Inflammatory macrophage treated with lipopolysaccharide for 4 hours (primary cell): ENCODE measurements at regions not wholly inside any gene's neighbourhood (a gene's known extent, or its start where the extent isn't known, plus 50 kb on each side); places are given as distances from the start of the nearest gene placed in this dataset.

Experiments
- DNase-seq: peaks from one replicate; pipeline ENCODE4 v3.0.0-alpha.2; 2020

DNA sequence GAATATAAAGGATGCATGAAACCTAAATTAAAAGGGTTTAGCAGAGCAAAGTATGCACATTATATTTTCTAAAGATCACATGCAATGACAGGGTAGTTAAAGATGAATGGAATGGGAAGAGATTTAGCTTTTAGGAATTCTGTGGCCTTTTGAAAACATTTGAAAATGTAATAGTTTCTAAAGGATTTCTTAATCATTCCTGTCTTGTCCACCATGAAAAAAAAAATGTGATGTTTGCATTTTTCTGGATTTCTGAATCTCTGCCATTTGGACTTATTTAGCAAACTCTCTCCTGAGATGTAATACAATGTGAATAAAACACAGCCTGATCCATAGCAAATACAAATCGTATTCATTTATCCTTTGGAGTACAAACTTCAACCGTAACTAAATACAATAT is 126.6 kb upstream of the RAB11FIP2 start:
- DNase-seq = no peak

DNA sequence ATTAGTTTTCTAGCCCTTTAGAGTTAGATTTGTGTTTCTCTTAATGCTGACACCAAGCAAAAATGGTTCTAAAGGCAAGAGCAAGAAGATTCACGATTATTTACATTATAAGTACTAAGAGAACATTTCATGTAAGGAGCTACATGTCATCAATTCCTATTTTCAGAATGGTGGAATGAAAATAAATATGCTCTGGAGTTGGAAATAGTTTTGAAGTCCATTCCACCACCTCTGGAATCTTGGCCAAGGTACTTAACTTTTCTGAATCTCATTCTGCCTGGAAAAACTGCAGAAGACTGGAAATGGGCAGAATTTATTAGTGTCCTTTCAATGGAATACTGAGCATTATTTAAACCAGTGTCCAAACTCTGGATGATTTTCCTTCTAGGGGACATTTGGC is 125.1 kb upstream of the RAB11FIP2 start:
- DNase-seq = no peak

DNA sequence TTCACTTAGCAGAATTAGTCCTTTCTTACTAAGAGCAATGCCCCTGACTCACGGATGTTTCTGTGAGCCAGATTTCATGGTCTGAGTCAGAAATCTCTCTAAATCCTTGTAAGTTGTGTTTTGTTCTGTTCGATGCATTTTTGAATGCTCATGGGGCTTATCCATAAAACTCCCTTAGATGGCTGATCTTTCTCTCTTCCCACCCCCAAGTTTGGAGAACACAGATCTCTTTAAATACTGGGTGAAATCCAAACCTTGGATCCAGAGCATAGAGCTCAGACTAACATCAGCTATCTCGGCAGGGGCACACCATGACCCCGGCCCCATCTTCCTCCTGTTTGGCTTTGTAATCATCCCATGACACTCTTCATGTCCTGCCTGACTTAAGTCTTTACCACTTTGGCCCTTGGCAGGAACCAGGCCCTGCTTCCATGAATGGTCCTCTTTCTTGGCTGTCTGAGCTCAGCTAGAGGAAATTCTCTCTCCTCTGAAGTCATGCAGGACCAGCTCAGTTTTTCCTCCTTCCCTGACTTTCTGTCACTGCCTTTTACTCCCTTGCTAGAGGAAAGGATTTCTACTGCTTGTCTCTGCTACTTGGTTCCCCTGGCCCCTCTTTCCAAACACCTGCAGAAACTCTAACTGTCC is 120.4 kb upstream of the RAB11FIP2 start:
- DNase-seq = no peak

DNA sequence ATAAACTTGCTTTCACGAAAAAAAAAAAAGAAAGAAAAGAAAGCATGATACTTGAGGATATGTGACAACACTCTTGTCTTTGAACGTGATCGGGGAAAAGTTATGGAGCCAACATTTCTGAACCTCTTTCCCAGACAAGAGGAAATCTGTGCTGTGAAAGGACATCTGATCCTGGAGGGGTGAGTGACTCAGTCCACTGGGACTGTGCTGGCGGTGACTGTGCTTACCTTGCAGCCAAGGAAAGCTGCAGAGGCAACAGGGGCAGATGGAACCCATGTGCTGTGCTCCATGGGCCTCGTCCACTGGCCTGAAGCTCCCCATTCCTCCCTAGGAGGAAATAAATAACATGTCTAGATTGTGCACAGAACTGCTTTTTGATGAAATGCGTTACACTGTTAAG is 116.5 kb upstream of the RAB11FIP2 start:
- DNase-seq = no peak

DNA sequence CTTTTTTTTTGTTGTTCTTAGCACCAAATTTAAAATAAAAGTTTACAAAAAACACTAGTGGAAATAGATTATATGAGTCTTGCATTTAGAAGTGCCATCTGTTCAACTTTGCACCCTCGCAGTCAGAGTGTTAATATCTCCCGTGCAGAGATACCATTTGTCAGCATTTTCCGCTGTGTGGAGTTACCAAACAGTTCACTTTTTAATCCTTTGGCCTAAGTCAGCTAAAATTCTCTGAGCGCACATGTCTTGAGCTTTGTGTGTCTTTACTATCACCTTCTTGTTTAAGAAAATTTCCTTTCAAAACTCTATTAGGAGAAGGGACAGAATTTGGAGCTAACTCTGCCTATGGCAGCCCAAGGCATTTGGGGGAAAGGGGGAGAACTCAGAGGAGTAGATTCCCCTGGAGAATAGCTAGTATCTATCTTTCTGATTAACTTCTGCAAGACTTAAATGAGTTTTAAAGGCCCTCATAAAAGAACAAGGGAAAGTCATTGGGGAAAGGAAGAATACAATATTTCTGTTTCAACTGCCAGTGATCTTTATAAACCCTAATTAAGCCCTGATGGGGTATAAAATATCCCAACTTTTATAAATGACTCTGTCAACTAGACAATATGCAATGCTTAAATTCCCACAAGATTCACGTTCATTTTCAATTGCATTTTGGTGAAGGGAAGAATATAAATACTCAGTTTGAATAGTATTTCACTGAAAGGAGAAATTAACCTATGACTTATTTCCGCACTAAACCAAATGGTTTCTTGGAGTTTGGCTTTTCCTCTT is 114.9 kb upstream of the RAB11FIP2 start:
- DNase-seq = no peak

DNA sequence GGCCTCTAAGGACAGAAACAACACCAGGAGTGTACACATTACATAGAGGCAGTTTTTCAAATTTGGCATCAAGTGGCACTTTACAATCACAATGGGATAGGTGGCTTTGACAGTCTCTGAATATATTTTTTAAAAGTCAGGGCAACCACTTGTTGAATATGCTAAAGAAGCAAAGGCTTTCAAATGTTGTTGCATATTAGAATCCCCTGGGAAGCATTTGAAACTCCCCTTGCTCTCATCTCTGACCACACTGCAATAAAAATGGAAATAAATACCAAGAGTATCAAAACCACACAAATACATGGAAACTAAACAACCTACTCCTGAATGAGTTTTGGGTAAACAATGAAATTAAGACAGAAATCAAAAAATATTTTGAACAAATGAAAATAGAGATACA is 106.5 kb upstream of the RAB11FIP2 start:
- no peak for DNase-seq

DNA sequence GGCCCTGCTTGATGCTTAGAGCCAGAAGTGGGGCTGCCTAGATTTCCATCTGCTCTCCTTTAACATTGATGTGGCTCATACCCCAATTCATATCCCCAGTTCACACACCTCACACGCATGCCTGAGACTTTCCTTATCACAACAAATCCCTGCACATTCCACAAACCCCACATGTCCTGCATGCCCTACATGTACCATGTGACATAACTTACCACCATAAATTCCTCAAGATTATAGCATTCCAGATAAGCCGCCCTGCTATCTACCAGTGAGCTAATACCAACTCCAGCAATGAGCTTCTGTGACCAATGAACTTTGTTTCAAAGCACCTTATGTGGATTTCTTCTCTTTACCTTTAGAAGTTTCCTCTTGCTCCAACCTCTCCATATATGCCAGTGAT is 104.7 kb upstream of the RAB11FIP2 start:
- DNase-seq = no peak

DNA sequence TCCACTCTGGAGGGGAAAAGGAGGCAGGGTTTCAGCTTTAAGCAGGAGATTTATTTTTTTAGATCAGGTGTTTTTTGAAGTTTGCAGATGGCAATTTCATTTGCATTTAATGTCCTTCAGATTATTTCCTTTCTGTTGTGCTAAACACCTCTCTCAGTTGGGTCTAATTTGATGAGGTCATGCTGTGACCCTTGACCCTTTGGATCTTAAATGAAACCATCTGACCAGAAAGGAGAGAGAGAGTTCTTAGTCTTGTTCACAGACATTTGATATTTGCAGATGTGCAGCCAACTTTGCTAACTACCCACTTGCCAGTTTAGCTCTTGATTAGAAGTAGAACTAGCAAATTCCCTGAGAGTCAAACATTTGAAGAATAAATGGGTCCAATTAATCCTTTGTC is 101.5 kb upstream of the RAB11FIP2 start:
- no peak for DNase-seq

DNA sequence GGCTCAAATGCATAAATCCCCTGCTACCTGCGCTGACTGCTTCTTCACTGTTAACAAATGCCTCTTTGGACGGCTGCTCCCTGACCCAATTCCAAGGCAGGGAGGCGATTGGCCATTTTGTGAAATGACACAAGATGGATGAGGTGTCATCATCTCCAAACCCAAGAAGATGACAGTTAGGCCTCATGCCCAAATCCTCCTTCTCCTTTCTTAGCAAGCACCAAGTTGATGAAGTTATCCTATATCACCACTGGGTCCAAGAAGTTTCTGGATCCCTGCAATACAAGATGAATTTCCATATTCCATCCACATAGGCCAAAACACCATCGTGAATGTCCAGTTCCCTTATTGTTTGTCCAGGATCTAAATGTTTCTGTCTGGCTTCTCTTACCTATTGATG is 98.5 kb upstream of the RAB11FIP2 start:
- DNase-seq = no peak

DNA sequence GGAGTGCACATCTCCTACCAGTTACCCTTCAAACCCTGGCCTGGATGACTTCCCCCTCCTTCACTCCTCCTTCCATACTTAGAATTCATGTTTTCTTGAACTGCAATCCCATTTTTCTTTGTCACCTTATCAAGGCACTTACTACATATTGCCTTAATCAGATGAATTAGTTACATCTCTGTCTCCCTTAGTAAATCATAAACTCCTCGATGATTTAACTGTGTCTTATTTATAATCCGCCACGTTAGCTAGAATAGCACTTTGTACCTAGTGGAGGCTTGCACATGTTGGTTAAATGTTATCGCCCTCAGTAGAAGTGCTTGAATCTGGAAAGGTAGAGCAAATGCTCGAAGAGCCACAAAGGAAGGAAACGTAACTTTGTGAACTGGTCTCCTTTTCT is 94.7 kb upstream of the RAB11FIP2 start:
- DNase-seq = no peak

DNA sequence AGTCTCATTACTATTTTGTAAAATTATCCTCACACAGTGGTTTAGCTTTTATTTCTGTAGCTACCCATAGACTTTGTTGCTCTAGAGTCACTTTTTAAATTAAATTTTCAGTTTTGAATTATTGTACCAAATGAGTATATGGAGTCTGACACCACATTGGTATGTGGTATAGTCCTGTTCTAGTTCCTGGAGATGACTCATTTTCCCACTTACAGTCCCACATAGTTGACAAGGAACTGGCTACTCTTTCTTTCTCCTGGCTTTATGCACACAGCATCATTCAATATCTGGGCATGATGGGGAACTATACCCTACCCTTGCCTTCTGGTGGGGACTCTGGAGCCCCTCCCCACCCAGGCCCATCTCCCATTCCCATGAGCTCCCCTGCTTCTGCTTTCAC is 92.6 kb upstream of the RAB11FIP2 start:
- no peak for DNase-seq

DNA sequence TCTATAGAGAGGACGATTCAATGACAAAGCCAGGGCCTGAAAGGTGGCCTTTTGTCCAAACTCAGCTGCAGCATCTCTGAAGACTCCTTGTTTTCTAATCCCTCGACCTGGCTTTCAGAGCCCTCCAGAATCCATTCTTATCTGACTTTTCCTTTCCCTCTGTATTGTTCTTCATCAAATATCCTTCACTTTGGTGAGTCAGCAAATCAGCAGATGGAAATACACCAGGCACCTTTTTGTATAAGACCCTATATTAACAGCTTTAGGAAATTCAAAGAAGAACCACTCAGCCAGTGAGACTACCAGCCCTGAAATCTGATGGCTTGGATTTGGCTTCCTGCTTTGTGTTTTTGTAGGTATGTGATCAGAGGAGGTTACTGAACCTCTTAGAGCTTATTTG is 81.9 kb upstream of the RAB11FIP2 start:
- no peak for DNase-seq

DNA sequence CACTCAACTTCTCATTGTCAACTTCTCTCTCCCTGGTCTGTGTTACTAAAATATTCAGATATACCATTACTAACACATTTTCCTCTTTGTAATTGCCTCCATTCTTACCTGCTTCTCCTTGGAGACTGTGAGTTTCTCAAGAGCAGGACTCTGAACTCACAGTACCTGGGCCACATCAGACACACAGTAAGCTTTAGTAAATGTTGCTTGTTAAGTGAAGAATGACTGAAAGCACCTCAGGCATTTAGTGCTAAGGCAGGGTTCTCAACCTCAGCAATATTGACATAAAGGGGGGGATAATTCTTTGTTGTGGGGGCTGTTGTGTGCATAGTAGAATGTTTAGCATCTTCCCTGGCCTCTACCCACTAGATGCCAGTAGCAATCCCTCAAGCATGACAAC is 72.0 kb upstream of the RAB11FIP2 start:
- DNase-seq = no peak

DNA sequence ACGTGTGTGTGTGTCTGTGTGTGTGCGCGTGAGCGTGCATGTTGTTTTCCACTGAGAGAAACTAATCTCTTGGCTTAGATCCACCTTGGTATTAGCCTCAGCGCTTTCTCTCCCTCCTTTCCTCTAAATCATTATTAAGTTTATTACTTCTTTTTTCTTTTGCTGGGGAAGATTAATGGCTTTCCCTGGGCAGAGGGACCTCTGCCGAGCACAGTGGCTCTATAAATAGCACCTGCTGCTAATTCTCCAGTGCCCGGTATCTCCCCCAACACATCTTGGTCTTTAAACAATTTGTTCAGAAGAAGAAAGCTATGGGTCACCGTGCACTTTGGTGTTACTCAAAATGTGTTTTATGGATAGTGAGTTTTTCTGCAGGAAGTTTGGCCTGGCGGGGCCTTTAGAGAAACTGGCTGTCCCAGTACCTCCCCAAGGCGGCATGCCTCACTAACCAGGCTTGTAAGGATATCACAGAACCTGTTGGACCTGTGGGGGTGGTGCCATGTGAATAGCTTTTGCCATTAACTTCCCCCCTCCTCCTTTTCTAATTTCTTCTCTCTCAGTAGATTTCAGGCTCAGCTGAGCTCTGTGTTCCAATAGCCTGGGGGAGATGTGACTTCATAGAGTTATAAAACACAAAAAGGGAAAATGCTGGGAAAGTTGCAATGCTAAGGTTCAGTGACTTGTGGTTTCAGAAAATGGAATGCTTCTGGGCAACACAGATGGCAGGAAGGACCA is 70.1 kb upstream of the RAB11FIP2 start:
- DNase-seq = no peak

DNA sequence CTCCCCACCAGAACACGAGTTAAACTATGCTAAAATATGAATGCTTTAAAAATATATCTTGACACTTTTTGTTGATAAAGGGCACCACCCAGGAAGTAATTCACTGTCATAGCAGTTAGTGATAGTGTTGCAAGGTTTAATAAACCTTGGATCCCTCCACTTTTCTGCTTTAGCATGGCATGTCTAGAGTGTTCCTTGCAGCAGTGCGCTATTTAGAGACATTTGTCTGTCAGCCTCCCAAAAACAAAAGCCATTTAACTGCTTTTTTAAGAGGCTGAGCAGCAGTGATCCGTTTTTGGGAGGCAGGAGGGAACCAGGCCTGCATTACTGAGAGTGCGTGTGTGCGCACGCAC is 69.6 kb upstream of the RAB11FIP2 start:
- no peak for DNase-seq

DNA sequence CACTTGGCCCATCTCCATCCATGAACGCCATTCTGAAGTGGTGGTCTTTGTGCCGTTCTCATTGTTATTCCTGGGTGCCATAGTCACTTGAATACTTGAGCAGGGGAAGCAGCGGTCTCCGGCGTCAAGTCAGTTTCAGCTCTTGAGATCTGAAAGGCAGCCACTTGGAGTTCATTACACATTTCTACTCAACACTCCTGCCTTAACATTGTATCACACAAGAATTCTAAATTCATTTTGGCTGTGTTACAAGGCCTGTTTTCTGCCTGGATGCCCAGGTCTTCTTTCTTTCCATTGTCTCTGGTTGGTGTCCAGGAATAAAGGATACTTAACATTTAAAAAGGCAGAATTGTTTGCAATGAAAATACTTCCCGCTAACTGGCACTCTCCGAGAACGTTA is 69.0 kb upstream of the RAB11FIP2 start:
- no peak for DNase-seq

DNA sequence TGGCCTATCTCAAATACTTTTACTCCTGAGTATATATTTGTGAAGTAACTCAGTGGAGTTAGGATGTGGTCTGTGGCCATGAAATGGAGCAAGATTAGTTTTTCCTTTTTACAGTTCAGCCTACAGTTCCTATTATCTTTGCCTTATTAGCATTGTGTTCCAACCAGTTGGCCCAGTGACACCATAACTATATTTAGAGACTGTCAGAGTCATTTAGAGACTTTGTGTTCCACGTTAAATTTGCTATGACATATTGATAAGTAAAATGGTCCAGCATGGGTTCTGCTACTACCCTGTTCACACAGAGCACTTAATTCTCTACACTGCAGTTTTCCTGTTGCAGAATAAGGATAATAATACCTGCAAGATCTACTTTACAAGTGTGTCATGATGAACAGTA is 68.3 kb upstream of the RAB11FIP2 start:
- DNase-seq = no peak

DNA sequence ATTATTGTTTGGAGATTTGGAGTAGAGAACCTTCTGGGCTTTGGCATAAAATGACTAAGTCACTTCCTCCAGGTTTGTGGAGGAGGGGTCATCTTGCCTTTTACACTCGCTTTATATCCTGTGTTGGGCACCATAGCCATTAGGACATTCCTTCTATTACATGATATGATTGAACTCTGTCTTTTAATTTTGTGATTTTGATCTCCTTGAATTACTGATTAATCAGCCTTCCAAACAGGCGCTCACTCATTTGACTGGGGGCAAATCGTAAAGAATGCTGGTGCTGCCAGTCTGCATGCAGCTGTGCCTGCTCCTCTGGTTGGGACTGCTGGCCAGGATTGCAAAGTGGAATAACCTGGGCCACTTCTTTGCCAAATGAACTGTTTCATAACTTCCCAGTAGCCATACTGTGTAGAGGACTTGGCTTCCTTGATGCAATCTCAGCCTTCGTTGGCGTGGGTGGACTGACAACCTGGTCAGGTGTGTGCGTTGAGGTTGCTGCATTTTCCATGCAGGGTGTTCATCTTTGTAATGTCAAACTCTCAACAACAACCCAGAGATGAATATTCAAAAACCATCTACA is 65.9 kb upstream of the RAB11FIP2 start:
- no peak for DNase-seq

DNA sequence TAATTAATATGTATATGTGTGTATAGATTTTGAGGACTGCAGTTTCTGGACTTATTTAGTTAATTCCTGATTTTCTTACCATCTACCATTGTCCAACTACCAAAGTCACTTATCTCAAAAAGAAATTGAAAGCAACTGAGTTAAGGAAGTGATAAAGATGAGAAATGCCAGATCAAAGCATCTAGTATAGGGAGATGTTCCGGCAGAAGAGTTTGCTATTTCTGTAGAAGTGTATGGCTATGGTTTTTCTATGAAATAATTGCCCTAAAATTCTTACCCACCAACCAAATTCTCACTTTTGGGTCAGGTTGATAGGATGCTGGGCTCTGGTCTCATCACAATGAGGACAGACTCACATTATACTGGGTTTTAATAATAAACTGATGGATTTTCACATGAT is 64.0 kb upstream of the RAB11FIP2 start:
- DNase-seq = no peak

DNA sequence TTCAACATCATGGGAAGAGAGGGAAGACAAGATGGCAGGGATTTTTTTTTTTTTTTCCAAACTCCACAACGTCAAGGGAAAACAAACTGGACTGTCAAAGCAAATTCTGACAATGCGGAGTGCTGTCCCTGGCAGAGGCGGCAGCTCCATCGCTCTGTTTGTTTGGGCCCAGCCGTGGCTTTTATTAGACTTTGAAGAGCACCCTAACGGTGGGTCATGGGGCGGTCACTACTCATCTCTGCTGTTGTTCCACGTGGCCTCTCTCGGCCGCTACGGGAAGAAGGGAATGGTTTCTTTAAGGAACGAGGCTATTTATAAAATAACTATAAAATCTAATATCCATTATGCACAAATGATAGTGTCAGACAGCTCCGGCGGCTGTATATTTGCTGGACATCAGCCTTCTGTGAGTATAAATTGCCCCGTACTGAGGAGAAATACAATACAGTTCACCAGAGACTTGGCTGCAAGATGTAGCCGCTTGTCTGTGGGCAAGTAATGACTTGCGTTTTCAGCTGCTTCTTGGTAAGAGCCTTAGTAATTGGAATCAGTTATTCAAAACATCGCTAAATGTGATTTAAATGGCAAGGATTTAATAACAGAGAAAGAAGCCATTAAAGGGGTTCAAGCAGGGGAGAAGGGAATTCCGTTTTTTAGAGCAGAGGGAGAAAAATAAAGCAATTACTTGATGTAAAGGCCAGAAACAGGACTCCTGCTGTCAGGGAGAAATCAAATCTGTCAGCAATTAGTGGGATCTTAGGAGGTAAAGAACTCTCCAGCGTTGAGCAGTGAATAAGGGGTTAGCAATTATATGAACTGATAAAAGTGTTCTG is 61.7 kb upstream of the RAB11FIP2 start:
- DNase-seq = no peak

DNA sequence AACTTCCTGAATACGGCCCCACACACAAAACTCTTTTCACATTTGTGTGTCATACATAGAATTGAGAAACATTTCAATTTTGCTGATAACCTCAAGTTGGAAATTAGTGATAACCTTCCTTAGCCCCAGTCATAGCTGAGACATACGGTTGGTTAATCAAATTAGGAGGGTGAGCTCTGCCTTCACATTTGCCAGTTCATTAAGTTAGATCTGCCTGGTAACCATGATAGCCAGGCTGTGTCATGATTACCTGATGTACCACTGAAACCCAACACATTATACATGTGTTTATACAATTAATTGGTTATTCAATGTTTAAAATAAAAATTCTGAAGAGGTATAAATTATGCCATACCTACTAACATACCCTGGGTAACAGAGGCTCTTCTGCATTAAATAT is 60.8 kb upstream of the RAB11FIP2 start:
- no peak for DNase-seq

DNA sequence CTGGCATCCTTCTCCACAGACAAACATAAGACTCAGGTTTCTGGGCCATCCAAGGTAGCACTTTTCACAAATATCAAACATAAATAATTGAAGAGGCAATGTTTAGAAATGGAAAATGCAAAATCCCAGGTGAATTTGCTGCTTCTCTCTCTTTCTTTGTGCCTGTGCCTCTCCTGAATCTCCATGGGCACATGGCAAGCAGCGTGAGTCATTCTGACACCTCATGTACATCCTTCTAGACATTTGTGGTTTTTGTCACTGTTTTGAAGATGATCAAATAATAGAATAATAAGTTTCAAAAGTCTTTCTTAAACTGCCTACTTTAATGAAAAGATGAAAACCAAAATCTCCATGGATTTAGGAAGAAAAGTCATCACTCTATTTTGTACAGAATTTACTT is 60.3 kb upstream of the RAB11FIP2 start:
- no peak for DNase-seq

DNA sequence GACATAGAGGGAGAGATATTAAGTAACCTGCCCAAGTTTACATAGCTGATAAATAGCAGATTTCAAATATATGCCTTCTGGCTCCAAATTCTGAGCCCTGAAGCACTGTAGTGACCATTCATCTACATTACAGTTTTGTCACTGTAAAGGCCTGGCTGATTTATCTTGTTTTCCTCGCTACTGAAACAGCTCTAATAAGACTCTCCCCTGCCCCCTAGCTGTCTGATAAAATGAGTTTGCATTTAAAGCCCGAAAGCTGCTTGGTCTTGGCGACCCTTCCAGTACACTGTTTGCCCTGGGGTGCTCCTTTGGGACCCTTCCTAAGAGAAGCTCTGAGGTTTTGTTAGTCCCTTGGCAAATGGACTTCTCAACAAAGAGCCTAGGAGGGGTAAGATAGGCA is 59.7 kb upstream of the RAB11FIP2 start:
- DNase-seq = no peak
